SH-SY5Y (cell line): ENCODE measurements at regions not wholly inside any gene's neighbourhood (a gene's known extent, or its start where the extent isn't known, plus 50 kb on each side); places are given as distances from the start of the nearest gene placed in this dataset.

Source experiments
- GATA2 ChIP-seq: IDR thresholded peaks from 2 replicates; pipeline ENCODE4 v1.6.1; 2011; ENCODE audit warnings: mild to moderate bottlenecking, low read depth, low read length
- GATA3 ChIP-seq: IDR thresholded peaks from 2 replicates; pipeline ENCODE4 v1.6.1; 2011; ENCODE audit warnings: low read depth, mild to moderate bottlenecking, low read length, moderate library complexity

DNA sequence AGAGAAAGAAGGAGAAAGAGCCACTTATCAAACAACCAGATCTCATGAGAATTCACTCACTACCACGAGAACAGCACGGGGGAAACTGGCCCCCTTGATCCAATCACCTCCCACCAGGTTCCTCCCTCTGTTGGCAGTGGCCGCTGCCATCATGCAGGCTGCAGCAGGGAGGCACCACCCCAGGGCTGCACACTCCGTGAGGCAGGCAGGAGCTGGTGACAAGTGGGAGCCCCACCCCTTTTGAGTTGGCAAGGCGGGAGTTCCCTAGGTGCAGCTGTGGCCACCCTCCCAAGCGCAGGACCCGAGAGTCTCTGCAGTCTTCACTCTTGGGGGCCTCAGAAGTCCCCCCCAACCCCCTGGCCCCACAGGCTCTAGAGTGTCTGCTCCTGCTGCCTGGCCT, 83.9 kb upstream of the GJB5 start:
- TF ChIP-seq GATA2 (no peak), GATA3 (no peak)
